ENCODE measurements at regions not wholly inside any gene's neighbourhood (a gene's known extent, or its start where the extent isn't known, plus 50 kb on each side); places are given as distances from the start of the nearest gene placed in this dataset.
A peak's percentile ranks its signal among the peaks of the same experiment; 100 is the strongest.

DNA sequence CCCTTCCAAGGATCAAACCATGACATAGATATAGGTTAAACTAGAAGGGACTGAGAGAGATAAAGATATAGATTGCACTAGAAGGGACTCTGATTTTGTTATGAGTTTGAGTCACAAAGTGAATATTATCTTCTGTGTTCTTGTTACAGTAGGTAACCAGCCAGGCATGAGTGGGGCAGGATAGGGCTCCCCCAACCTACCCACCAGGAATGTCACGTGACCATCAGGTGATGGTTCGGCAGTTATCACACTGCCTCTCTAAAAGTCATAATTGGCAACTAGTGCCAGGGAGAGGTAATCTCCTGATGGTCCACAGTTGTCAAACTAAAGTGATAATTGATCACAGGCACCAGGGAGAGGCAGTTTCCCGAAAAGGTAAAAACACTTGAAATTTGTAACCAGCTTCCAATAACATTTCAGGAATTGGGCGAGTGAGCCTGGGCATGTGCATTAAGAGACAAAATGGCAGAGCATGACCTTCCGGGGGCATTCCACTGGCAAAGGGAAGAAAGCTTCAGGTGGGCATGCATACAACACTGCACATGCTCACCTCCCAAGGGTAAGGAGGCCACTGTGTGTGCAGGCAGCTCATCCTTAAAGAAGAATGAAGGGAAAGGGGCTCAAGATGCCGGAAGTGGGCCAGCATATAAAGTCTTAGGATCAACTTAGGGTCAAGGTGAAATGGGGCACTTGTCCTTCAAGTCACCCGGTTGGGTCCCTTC lies 533.6 kb upstream of the HTR2C start (continued):
- TF ChIP-seq, protein P1, sequence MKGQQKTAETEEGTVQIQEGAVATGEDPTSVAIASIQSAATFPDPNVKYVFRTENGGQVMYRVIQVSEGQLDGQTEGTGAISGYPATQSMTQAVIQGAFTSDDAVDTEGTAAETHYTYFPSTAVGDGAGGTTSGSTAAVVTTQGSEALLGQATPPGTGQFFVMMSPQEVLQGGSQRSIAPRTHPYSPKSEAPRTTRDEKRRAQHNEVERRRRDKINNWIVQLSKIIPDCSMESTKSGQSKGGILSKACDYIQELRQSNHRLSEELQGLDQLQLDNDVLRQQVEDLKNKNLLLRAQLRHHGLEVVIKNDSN (CRISPR knock-in tag; IDR thresholded peaks at IDR 0.05), result 0 out of 2 replicates have a peak, but pooled peaks have one; percentile 18
- TF ChIP-seq, protein P2, sequence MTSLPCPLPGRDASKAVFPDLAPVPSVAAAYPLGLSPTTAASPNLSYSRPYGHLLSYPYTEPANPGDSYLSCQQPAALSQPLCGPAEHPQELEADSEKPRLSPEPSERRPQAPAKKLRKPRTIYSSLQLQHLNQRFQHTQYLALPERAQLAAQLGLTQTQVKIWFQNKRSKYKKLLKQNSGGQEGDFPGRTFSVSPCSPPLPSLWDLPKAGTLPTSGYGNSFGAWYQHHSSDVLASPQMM (CRISPR knock-in tag; IDR thresholded peaks at IDR 0.05), result no peak
- TF ChIP-seq BHLHE40 (IDR thresholded peaks at IDR 0.05; ENCODE audit: low read length), result peak; percentile 30; the same call in 1 of the 2 replicates
- TF ChIP-seq, protein P3, sequence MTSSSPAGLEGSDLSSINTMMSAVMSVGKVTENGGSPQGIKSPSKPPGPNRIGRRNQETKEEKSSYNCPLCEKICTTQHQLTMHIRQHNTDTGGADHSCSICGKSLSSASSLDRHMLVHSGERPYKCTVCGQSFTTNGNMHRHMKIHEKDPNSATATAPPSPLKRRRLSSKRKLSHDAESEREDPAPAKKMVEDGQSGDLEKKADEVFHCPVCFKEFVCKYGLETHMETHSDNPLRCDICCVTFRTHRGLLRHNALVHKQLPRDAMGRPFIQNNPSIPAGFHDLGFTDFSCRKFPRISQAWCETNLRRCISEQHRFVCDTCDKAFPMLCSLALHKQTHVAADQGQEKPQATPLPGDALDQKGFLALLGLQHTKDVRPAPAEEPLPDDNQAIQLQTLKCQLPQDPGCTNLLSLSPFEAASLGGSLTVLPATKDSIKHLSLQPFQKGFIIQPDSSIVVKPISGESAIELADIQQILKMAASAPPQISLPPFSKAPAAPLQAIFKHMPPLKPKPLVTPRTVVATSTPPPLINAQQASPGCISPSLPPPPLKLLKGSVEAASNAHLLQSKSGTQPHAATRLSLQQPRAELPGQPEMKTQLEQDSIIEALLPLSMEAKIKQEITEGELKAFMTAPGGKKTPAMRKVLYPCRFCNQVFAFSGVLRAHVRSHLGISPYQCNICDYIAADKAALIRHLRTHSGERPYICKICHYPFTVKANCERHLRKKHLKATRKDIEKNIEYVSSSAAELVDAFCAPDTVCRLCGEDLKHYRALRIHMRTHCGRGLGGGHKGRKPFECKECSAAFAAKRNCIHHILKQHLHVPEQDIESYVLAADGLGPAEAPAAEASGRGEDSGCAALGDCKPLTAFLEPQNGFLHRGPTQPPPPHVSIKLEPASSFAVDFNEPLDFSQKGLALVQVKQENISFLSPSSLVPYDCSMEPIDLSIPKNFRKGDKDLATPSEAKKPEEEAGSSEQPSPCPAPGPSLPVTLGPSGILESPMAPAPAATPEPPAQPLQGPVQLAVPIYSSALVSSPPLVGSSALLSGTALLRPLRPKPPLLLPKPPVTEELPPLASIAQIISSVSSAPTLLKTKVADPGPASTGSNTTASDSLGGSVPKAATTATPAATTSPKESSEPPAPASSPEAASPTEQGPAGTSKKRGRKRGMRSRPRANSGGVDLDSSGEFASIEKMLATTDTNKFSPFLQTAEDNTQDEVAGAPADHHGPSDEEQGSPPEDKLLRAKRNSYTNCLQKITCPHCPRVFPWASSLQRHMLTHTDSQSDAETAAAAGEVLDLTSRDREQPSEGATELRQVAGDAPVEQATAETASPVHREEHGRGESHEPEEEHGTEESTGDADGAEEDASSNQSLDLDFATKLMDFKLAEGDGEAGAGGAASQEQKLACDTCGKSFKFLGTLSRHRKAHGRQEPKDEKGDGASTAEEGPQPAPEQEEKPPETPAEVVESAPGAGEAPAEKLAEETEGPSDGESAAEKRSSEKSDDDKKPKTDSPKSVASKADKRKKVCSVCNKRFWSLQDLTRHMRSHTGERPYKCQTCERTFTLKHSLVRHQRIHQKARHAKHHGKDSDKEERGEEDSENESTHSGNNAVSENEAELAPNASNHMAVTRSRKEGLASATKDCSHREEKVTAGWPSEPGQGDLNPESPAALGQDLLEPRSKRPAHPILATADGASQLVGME (CRISPR knock-in tag; IDR thresholded peaks at IDR 0.05), result no peak
- TF ChIP-seq, protein P4, sequence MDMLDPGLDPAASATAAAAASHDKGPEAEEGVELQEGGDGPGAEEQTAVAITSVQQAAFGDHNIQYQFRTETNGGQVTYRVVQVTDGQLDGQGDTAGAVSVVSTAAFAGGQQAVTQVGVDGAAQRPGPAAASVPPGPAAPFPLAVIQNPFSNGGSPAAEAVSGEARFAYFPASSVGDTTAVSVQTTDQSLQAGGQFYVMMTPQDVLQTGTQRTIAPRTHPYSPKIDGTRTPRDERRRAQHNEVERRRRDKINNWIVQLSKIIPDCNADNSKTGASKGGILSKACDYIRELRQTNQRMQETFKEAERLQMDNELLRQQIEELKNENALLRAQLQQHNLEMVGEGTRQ (CRISPR knock-in tag; IDR thresholded peaks at IDR 0.05), result peak; percentile 39

Data from K562 (cell line).